ENCODE measurements at regions not wholly inside any gene's neighbourhood (a gene's known extent, or its start where the extent isn't known, plus 50 kb on each side); places are given as distances from the start of the nearest gene placed in this dataset.

GRCh38 chr4:12791536-12791935 lies 692.6 kb downstream of the RAB28 start:
- peak; percentile 22 for DNase-seq

- DNase-seq = no peak
Measured at GRCh38 chr4:12787261-12787660, 696.9 kb downstream of the RAB28 start.

- DNase-seq = no peak
Measured at GRCh38 chr4:12778706-12779105, 705.4 kb downstream of the RAB28 start.

- DNase-seq = no peak
Measured at GRCh38 chr4:12778191-12778590, 705.9 kb downstream of the RAB28 start.

GRCh38 chr4:12770351-12770750 lies 713.8 kb downstream of the RAB28 start:
- DNase-seq = peak; percentile 30

- DNase-seq = no peak
Measured at GRCh38 chr4:12761694-12762093, 722.4 kb downstream of the RAB28 start.

GRCh38 chr4:12747154-12747553 lies 737.0 kb downstream of the RAB28 start:
- DNase-seq = no peak

- DNase-seq = no peak
Measured at GRCh38 chr4:12746221-12746620, 737.9 kb downstream of the RAB28 start.

GRCh38 chr4:12734586-12734985 lies 749.6 kb downstream of the RAB28 start:
- DNase-seq = no peak

- peak; percentile 14 for DNase-seq
Measured at GRCh38 chr4:12729384-12729783, 754.8 kb downstream of the RAB28 start.

- no peak for DNase-seq
Measured at GRCh38 chr4:12724510-12724909, 759.6 kb downstream of the RAB28 start.

- DNase-seq = no peak
Measured at GRCh38 chr4:12723849-12724447, 760.2 kb downstream of the RAB28 start.

- DNase-seq = no peak
Measured at GRCh38 chr4:12716896-12717295, 767.2 kb downstream of the RAB28 start.

GRCh38 chr4:12712648-12713339 lies 771.3 kb downstream of the RAB28 start:
- no peak for DNase-seq

- DNase-seq = no peak
Measured at GRCh38 chr4:12707381-12708175, 776.6 kb downstream of the RAB28 start.

GRCh38 chr4:12703036-12703435 lies 781.1 kb downstream of the RAB28 start:
- no peak for DNase-seq

- no peak for DNase-seq
Measured at GRCh38 chr4:12701384-12701783, 782.8 kb downstream of the RAB28 start.

- DNase-seq = no peak
Measured at GRCh38 chr4:12697970-12698369, 786.2 kb downstream of the RAB28 start.

GRCh38 chr4:12692815-12693214 lies 791.3 kb downstream of the RAB28 start:
- DNase-seq = no peak

- DNase-seq = no peak
Measured at GRCh38 chr4:12691168-12691567, 793.0 kb downstream of the RAB28 start.

GRCh38 chr4:12689457-12689856 lies 794.7 kb downstream of the RAB28 start:
- no peak for DNase-seq

GRCh38 chr4:12679217-12679616 lies 804.9 kb downstream of the RAB28 start:
- DNase-seq = no peak

- DNase-seq = no peak
Measured at GRCh38 chr4:12674184-12674583, 810.0 kb downstream of the RAB28 start.

- no peak for DNase-seq
Measured at GRCh38 chr4:12672303-12672702, 811.8 kb downstream of the RAB28 start.

All from NCI-H1105 treated with DMSO at 0.1 percent for 48 hours (cell line).